ENCODE measurements at regions not wholly inside any gene's neighbourhood (a gene's known extent, or its start where the extent isn't known, plus 50 kb on each side); places are given as distances from the start of the nearest gene placed in this dataset.

DNA sequence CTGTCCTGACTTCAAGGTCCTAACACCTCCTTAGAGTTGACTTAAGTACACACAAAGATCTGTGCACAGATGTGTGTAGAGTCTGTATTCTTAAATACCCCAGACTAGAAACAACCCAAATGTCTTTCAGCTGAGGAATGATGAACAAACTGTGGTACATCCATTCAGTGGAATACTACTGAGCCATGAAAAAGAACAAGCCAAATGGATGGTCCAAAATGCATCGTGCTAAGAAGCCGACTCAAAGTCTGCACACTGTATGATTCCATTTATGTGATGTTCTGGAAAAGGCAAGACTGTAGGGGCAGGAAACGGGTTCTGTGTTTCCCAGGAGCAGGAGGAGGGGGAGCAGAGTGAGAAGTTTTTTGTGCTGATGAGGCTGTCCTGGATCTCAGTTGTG is 56.7 kb upstream of the LINC01488 start:
- TF ChIP-seq, protein P1, sequence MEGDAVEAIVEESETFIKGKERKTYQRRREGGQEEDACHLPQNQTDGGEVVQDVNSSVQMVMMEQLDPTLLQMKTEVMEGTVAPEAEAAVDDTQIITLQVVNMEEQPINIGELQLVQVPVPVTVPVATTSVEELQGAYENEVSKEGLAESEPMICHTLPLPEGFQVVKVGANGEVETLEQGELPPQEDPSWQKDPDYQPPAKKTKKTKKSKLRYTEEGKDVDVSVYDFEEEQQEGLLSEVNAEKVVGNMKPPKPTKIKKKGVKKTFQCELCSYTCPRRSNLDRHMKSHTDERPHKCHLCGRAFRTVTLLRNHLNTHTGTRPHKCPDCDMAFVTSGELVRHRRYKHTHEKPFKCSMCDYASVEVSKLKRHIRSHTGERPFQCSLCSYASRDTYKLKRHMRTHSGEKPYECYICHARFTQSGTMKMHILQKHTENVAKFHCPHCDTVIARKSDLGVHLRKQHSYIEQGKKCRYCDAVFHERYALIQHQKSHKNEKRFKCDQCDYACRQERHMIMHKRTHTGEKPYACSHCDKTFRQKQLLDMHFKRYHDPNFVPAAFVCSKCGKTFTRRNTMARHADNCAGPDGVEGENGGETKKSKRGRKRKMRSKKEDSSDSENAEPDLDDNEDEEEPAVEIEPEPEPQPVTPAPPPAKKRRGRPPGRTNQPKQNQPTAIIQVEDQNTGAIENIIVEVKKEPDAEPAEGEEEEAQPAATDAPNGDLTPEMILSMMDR (conservative IDR thresholded peaks at IDR 0.05; ENCODE audit: low read depth, low read length) = no peak
- no peak for TF ChIP-seq EZH2 (IDR thresholded peaks at IDR 0.05; ENCODE audit: low read length, unreplicated experiment)
- TF ChIP-seq EZH2phosphoT487 (IDR thresholded peaks at IDR 0.05; ENCODE audit: borderline replicate concordance, low read length) = no peak
